Progenitor cell of endocrine pancreas (in vitro differentiated cells): ENCODE measurements at regions not wholly inside any gene's neighbourhood (a gene's known extent, or its start where the extent isn't known, plus 50 kb on each side); places are given as distances from the start of the nearest gene placed in this dataset.
"Not testable (repeated sequence)": the region's sequence is repeated elsewhere in the genome, so short reads cannot be mapped to it uniquely, and the experiment has no call there.

Source experiments
- DNase-seq: peaks from one replicate; pipeline ENCODE4 v3.0.0; 2021; ENCODE audit warnings: low spot score; ENCODE audit not compliant: unreplicated experiment
- H3K27ac Mint-ChIP-seq: 2 replicates; pipeline ENCODE4 v1.8.0; 2021; ENCODE audit warnings: mild to moderate bottlenecking, moderate library complexity, mixed read lengths
- H3K27me3 Mint-ChIP-seq: 2 replicates; pipeline ENCODE4 v1.8.0; 2021; ENCODE audit warnings: mixed read lengths
- H3K36me3 Mint-ChIP-seq: 2 replicates; pipeline ENCODE4 v1.8.0; 2022; ENCODE audit warnings: mixed read lengths; ENCODE audit not compliant: insufficient read depth
- H3K4me1 Mint-ChIP-seq: 2 replicates; pipeline ENCODE4 v1.8.0; 2021; ENCODE audit warnings: low read depth, mixed read lengths
- H3K4me3 Mint-ChIP-seq: 2 replicates; pipeline ENCODE4 v1.8.0; 2021; ENCODE audit warnings: low read depth, mild to moderate bottlenecking, moderate library complexity, mixed read lengths
- H3K9me3 Mint-ChIP-seq: 2 replicates; pipeline ENCODE4 v1.8.0; 2021; ENCODE audit warnings: low read depth, mixed read lengths
- CTCF ChIP-seq: fragments of 200-600 bp; sonication (generic); IDR thresholded peaks from one replicate; pipeline ENCODE4 v1.5.0; 2021; ENCODE audit warnings: antibody characterized with exemption, mild to moderate bottlenecking; ENCODE audit not compliant: unreplicated experiment

- no peak for DNase-seq
- no peak for TF ChIP-seq CTCF
- Mint-ChIP-seq H3K9me3 (no peaks in the 10 kb centered on the region), H3K4me3 (no peak overlapping the region), H3K27me3 (peaks cover 17% of the 10 kb centered on the region), H3K4me1 (no peaks in the 10 kb centered on the region), H3K27ac (no peak overlapping the region), H3K36me3 (no peaks in the 10 kb centered on the region)
These were observed 279.2 kb upstream of the CDH5 start for GRCh38 chr16:66087308-66087707.

- H3K27me3 Mint-ChIP-seq, result peaks cover 7% of the 10 kb centered on the region
- no peak for TF ChIP-seq CTCF
- no peak overlapping the region for H3K27ac Mint-ChIP-seq
- no peaks in the 10 kb centered on the region for H3K4me1 Mint-ChIP-seq
- DNase-seq, result no peak
- no peaks in the 10 kb centered on the region for H3K9me3 Mint-ChIP-seq
- no peak overlapping the region for H3K4me3 Mint-ChIP-seq
- no peaks in the 10 kb centered on the region for H3K36me3 Mint-ChIP-seq
These were observed 280.8 kb upstream of the CDH5 start for GRCh38 chr16:66085651-66086050.

- not testable (repeated sequence) for H3K9me3 Mint-ChIP-seq, H3K36me3 Mint-ChIP-seq, DNase-seq, H3K4me1 Mint-ChIP-seq, H3K4me3 Mint-ChIP-seq, H3K27ac Mint-ChIP-seq, H3K27me3 Mint-ChIP-seq
These were observed 281.8 kb upstream of the CDH5 start for GRCh38 chr16:66084731-66085130.

GRCh38 chr16:66084306-66084705 lies 282.2 kb upstream of the CDH5 start:
- H3K4me3 Mint-ChIP-seq, result no peak overlapping the region
- no peaks in the 10 kb centered on the region for H3K36me3 Mint-ChIP-seq
- DNase-seq, result no peak
- H3K9me3 Mint-ChIP-seq, result no peaks in the 10 kb centered on the region
- no peak for TF ChIP-seq CTCF
- H3K4me1 Mint-ChIP-seq, result no peaks in the 10 kb centered on the region
- peaks cover 7% of the 10 kb centered on the region for H3K27me3 Mint-ChIP-seq
- H3K27ac Mint-ChIP-seq, result no peak overlapping the region

- TF ChIP-seq CTCF, result no peak
- no peak for DNase-seq
- H3K9me3 Mint-ChIP-seq, result no peaks in the 10 kb centered on the region
- peaks cover 7% of the 10 kb centered on the region for H3K27me3 Mint-ChIP-seq
- H3K27ac Mint-ChIP-seq, result no peak overlapping the region
- no peak overlapping the region for H3K4me3 Mint-ChIP-seq
- H3K36me3 Mint-ChIP-seq, result no peaks in the 10 kb centered on the region
- H3K4me1 Mint-ChIP-seq, result no peaks in the 10 kb centered on the region
These were observed 283.3 kb upstream of the CDH5 start for GRCh38 chr16:66083171-66083570.

GRCh38 chr16:66082424-66082823 lies 284.1 kb upstream of the CDH5 start:
- H3K4me1 Mint-ChIP-seq, result no peaks in the 10 kb centered on the region
- H3K36me3 Mint-ChIP-seq, result no peaks in the 10 kb centered on the region
- DNase-seq, result no peak
- H3K9me3 Mint-ChIP-seq, result no peaks in the 10 kb centered on the region
- H3K27ac Mint-ChIP-seq, result no peak overlapping the region
- no peak for TF ChIP-seq CTCF
- no peak overlapping the region for H3K4me3 Mint-ChIP-seq
- peaks cover 7% of the 10 kb centered on the region for H3K27me3 Mint-ChIP-seq
